GM12874 (cell line): ENCODE measurements at regions not wholly inside any gene's neighbourhood (a gene's known extent, or its start where the extent isn't known, plus 50 kb on each side); places are given as distances from the start of the nearest gene placed in this dataset.

Experiments
- TF ChIP-seq, protein P1 (sequence below): IDR thresholded peaks from 2 replicates; pipeline ENCODE4 v1.5.1; 2011; ENCODE audit warnings: low read depth, mild to moderate bottlenecking, control low read depth, low read length, moderate library complexity; ENCODE audit not compliant: insufficient read depth

DNA sequence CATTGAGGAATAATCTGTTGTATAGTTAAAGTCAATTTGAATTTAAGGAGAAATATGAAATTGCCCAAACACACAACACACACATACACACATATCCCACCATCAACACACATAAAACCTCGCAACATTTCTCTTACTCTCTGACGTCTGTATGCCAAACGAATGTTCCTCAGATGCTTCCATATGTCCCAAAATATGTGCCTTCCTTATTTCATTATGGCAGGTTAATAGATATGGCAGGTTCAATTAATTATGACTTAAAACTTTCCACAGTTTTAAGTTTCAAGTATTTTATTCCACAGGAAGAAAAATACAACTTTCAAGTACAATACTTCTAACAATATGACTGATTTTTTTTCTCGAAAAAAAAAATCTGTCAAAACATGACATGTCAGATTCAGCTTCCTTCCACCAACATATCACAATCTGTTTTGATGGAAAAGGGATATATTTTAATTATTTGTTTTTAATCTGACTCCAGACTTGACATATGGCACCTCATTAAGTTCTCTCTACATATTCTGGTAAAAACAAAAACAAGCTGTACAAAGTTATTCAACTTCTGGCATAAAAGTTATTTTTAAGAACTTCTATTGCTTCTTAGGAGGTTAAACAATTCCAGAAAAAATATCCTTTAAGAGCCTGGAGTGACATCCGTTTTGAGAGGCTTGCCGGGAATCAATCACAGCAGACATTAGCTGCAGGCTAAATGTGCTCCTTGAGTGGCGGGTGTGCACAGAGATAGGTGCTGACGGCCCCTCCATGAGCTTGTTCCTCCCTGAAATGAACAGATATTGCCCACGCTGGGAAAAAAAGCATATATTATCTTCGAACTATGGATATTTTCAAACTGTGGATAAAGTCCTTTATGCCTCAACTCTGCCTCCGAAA is 812.7 kb downstream of the DCDC2C start:
- TF ChIP-seq, protein P1, sequence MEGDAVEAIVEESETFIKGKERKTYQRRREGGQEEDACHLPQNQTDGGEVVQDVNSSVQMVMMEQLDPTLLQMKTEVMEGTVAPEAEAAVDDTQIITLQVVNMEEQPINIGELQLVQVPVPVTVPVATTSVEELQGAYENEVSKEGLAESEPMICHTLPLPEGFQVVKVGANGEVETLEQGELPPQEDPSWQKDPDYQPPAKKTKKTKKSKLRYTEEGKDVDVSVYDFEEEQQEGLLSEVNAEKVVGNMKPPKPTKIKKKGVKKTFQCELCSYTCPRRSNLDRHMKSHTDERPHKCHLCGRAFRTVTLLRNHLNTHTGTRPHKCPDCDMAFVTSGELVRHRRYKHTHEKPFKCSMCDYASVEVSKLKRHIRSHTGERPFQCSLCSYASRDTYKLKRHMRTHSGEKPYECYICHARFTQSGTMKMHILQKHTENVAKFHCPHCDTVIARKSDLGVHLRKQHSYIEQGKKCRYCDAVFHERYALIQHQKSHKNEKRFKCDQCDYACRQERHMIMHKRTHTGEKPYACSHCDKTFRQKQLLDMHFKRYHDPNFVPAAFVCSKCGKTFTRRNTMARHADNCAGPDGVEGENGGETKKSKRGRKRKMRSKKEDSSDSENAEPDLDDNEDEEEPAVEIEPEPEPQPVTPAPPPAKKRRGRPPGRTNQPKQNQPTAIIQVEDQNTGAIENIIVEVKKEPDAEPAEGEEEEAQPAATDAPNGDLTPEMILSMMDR = no peak

DNA sequence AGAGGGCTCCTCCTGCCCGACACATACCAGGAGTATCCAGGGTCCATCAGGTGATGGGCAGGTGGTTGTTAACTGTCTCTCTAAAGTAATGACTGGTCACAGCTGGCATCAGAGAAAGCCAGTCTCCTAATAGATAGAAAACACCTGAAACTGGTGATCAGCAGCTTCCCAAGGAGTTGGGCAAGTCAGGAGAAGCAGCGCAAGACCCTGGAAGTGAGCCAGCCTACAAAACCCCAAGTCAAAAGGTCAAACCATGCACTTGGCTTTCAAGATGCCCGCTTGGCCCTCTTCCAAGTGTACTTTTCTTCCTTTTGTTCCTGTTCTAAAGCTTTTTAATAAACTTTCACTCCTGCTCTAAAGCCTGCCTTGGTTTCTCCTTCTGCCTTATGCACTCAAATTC is 815.2 kb downstream of the DCDC2C start:
- TF ChIP-seq, protein P1 = no peak

DNA sequence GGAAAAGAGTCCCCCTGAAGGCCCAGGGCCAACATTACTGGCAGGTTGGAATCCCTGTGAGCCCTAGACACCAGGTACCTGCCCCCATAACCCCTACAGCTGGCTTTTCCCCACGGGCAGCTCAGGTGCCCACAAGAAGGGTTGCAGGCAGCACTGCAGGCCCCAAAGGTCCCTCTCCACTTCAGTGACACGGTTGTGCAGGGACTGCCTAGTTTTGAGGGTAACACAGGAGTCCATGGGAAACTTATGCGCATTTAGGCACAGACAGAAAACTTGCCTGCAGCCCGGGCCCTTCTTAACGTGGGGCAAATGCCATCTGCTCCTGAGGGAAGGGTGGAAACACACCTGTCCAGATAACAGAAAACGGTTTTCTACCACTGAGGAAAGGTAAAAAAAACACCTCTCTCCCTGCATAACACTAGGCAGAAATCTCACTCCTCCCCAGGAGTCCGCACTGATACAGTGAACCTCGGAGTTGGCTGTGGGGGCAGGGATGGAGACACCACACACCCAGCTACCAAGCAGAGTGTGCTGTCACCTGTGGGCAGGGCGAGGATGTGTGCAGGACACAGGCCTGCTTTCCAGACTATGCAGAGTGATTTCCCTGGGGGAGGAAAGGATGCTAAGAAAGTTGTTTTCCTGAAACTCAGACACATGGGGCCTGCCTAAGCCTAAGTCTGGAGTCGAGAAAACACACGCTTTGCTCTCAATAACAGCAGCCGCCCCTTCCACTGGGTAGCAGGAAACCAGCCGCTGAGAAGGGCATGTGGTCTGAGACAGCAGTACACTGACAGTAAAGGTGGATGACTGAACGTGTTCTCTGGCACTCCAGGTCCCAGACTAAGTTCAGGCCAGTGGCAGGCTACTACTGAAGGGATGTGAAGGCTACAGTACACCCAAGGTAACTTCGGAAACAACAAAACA is 819.4 kb downstream of the DCDC2C start:
- TF ChIP-seq, protein P1 = no peak

DNA sequence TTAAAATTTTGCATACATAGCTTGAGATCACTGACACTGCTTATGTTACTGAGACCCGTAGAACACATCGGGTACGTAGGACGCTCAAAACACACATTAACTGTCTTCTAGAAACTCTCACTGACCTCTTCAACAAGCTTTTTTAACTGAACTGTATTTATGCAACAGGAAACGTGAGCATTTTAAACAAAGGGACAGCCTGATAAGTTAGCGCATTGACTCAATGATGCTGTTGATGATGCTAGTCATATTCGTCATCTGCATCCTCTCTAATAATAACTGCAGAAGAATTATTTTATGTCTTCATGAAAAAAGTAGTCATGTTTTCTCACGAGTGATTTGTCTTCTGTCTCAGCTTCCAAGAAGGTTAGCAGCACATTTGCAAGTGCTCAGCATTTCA is 824.0 kb downstream of the DCDC2C start:
- TF ChIP-seq, protein P1 = no peak

DNA sequence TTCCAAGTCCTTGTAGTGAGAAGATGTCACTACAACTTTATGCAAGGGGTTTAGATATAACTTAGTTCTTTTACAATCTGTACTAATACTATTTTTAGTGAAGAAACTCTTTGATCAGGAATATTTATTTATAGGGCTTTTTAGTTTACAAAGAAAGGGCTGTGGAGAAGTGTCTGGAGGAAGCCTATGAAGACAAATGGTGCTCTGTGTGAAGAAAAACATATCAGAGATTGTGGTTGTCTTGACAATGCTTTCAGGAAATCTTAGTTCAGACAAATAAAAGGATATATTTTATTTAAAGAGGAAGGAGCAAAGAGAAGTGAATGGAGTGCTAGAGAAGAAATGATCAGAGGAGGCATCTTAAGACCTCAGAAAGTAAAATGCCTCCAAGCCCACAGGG is 824.9 kb downstream of the DCDC2C start:
- TF ChIP-seq, protein P1 = no peak

DNA sequence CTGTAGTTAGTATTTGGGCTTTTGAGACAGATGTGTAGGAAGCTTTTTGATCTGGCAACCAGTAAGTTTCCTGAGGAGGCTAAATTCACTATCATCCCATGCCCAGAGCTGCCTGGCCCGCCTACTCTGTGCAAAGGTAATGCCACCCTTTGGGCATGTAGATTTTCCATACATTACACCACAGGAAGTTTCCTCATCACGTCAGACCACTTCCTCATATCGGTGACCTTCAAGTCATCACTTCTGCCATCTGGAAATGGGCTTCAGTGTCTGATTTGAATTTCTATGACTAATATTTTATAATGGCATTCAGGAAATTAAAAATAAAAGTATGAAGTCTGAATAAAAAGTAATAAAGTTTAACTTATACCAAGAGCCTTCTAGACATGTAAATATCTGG is 825.4 kb downstream of the DCDC2C start:
- TF ChIP-seq, protein P1 = no peak

DNA sequence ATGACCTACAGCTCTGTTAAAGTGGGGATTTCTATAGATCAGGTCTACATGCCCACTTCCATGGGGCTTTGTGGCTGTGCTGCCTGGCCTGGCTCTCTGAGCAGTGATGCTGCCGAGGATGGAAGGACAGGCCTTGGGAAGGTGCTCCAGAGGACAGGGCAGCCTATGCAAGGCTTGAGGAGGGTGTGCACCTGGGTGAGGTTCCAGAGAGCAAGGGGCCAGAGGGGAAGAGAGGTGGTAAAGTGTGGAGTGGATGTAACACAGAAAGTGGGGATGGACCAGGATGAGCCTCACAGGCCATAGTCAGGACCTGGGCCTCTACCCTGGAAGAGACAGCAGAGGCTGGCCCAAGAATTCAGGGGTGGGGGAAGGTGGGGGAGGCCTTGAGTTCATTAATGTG is 826.4 kb downstream of the DCDC2C start:
- TF ChIP-seq, protein P1 = no peak
